Right lobe of liver (tissue), 6 donors: ENCODE measurements at regions not wholly inside any gene's neighbourhood (a gene's known extent, or its start where the extent isn't known, plus 50 kb on each side); places are given as distances from the start of the nearest gene placed in this dataset.

Source experiments
- ATAC-seq, 4 donors: fragments of 200-7000 bp; cut with Tn5 transposase; one replicate each; pipeline ENCODE4 v1.9.1; 2020; ENCODE audit warnings: mild to moderate bottlenecking in 4 of 4, moderate library complexity in 4 of 4
- DNase-seq, 3 donors: peaks; one replicate each; pipeline ENCODE4 v3.0.0-alpha.2; 2020
- H3K27ac ChIP-seq, 3 donors: fragments of 200-600 bp; one replicate each; pipeline ENCODE4 v1.8.0; 2022
- H3K27me3 ChIP-seq, 2 donors: fragments of 200-600 bp; one replicate each; pipeline ENCODE4 v1.8.0; 2022
- H3K36me3 ChIP-seq, 4 donors: fragments of 200-600 bp; sonication (generic) in 1 of 4; one replicate each; pipeline versions ENCODE4 v1.5.1 to v1.8.0; 2017 to 2022; ENCODE audit warnings: control low read depth in 1 of 4
- H3K4me1 ChIP-seq, 4 donors: fragments of 200-600 bp; sonication (generic) in 1 of 4; one replicate each; pipeline versions ENCODE4 v1.5.1 to v1.8.0; 2017 to 2022; ENCODE audit warnings: control low read depth in 1 of 4
- H3K4me3 ChIP-seq, 3 donors: fragments of 200-600 bp; one replicate each; pipeline ENCODE4 v1.8.0; 2022
- H3K9me3 ChIP-seq, 4 donors: fragments of 200-600 bp; sonication (generic) in 1 of 4; one replicate each; pipeline versions ENCODE4 v1.5.1 to v1.8.0; 2017 to 2022; ENCODE audit warnings: control low read depth in 1 of 4
- CTCF ChIP-seq, 4 donors: fragments of 200-600 bp in 3 of 4; fragments of 450-650 bp in 1 of 4; IDR thresholded peaks; one replicate each; pipeline versions ENCODE4 v1.5.1 to v1.8.0; 2016 to 2022; ENCODE audit warnings: antibody characterized with exemption in 4 of 4, mild to moderate bottlenecking in 2 of 4
- POLR2A ChIP-seq: fragments of 450-650 bp; IDR thresholded peaks from one replicate; pipeline ENCODE4 v1.6.1; 2017; ENCODE audit warnings: antibody characterized with exemption, mild to moderate bottlenecking
- WGBS: methylation state at CpG from one replicate; pipeline ENCODE4 v1.1.6; 2018; ENCODE audit warnings: low coverage, low lambda C conversion rate; ENCODE audit not compliant: insufficient coverage; ENCODE audit errors: missing lambda C conversion rate; 5-methylcytosine and 5-hydroxymethylcytosine counted together
- intact Hi-C, 2 donors: fragments of 100-400 bp; cut with DNase I; formaldehyde crosslinking; loops; one replicate each; pipeline versions ENCODE4 v1.11.2 to v1.14.1; 2022
- donor health status: DM: no; HTN: yes; CAD: no.
- donor health status: DM: no; HTN: no; CAD: no.
- donor health status: DM: no; HTN: no; CAD: no.
- donor health status: DM: no; HTN: yes; CAD: no.
- donor health status: DM: no; HTN: yes; CAD: no.

GRCh38 chrX:16464369-16464768, 185.6 kb upstream of the S100G start:
- Histone ChIP-seq H3K27ac (no peak overlapping the region), H3K27me3 (no peaks in the 10 kb centered on the region), H3K9me3 (no peaks in the 10 kb centered on the region), H3K4me3 (no peak overlapping the region), H3K36me3 (no peaks in the 10 kb centered on the region), H3K4me1 (no peaks in the 10 kb centered on the region)
- intact Hi-C loops, result no loop called here
- DNase-seq (no peak), ATAC-seq (no peak)
- WGBS, result 37% methylated on average over 4 of the region's 4 CpGs
- TF ChIP-seq POLR2A (no peak), CTCF (IDR thresholded peaks at IDR 0.05) (no peak)

- Histone ChIP-seq H3K9me3 (no peaks in the 10 kb centered on the region), H3K4me1 (no peaks in the 10 kb centered on the region), H3K4me3 (no peak overlapping the region), H3K27ac (no peak overlapping the region), H3K27me3 (no peaks in the 10 kb centered on the region), H3K36me3 (no peaks in the 10 kb centered on the region)
- intact Hi-C loops, result no loop called here
- WGBS, result 48% methylated on average over 3 of the region's 5 CpGs
- ATAC-seq (no peak), DNase-seq (no peak)
- TF ChIP-seq POLR2A (no peak), CTCF (IDR thresholded peaks at IDR 0.05) (no peak)
Measured at GRCh38 chrX:16465081-16465876, 184.7 kb upstream of the S100G start.

GRCh38 chrX:16466640-16467432, 183.1 kb upstream of the S100G start:
- ATAC-seq (no peak), DNase-seq (no peak)
- Histone ChIP-seq H3K9me3 (no peaks in the 10 kb centered on the region), H3K36me3 (no peaks in the 10 kb centered on the region), H3K4me1 (no peaks in the 10 kb centered on the region), H3K27me3 (no peaks in the 10 kb centered on the region), H3K27ac (no peak overlapping the region), H3K4me3 (no peak overlapping the region)
- intact Hi-C loops, result no loop called here
- WGBS, result 34% methylated on average over 4 of the region's 7 CpGs
- TF ChIP-seq CTCF (IDR thresholded peaks at IDR 0.05) (no peak), POLR2A (no peak)

- H3K4me1 ChIP-seq, result no peaks in the 10 kb centered on the region
- ATAC-seq (no peak), DNase-seq (no peak)
- no peak overlapping the region for H3K4me3 ChIP-seq
- H3K27ac ChIP-seq, result no peak overlapping the region
- H3K36me3 ChIP-seq, result no peaks in the 10 kb centered on the region
- TF ChIP-seq POLR2A (no peak), CTCF (IDR thresholded peaks at IDR 0.05) (peak in 1 of 4 donors; percentile 7)
- intact Hi-C loops, result no loop called here
- no peaks in the 10 kb centered on the region for H3K27me3 ChIP-seq
- 42% methylated on average over 2 of the region's 5 CpGs for WGBS
- H3K9me3 ChIP-seq, result no peaks in the 10 kb centered on the region
Measured at GRCh38 chrX:16469870-16470269, 180.1 kb upstream of the S100G start.
